ENCODE measurements at regions not wholly inside any gene's neighbourhood (a gene's known extent, or its start where the extent isn't known, plus 50 kb on each side); places are given as distances from the start of the nearest gene placed in this dataset.
"Not testable (repeated sequence)": the region's sequence is repeated elsewhere in the genome, so short reads cannot be mapped to it uniquely, and the experiment has no call there.

GRCh38 chr20:29320216-29320949 is 1937.1 kb upstream of the DEFB115 start:
- DNase-seq (ENCODE audit: low spot score) = not testable (repeated sequence)

- DNase-seq (ENCODE audit: low spot score) = not testable (repeated sequence)
Observed at GRCh38 chr20:29323631-29324515, 1933.6 kb upstream of the DEFB115 start.

- not testable (repeated sequence) for DNase-seq (ENCODE audit: low spot score)
Observed at GRCh38 chr20:29324516-29325303, 1932.8 kb upstream of the DEFB115 start.

DNA sequence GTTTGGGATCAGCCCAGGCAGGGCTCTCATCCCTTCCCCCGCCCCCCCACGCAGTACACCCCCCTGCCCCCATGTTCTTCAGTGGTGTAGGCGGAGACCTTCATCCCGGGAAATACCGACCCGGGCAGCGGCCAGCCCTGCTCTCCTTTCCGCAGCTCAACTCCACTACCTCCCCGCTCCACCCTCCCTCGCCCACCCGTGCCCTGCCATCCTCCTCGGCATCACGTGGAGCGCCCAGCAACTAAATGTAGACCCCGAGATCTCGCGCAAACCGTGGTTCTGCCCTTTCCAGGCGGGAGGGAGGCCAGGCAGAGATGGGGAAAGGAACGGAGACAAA is 1932.2 kb upstream of the DEFB115 start:
- no peak for DNase-seq (ENCODE audit: low spot score)

- not testable (repeated sequence) for DNase-seq (ENCODE audit: low spot score)
Observed at GRCh38 chr20:29325781-29326180, 1931.7 kb upstream of the DEFB115 start.

- DNase-seq (ENCODE audit: low spot score) = no peak
Observed at GRCh38 chr20:29326376-29327070, 1930.9 kb upstream of the DEFB115 start.

- not testable (repeated sequence) for DNase-seq (ENCODE audit: low spot score)
Observed at GRCh38 chr20:29327600-29328420, 1929.7 kb upstream of the DEFB115 start.

- DNase-seq (ENCODE audit: low spot score) = not testable (repeated sequence)
Observed at GRCh38 chr20:29330429-29331115, 1926.9 kb upstream of the DEFB115 start.

DNA sequence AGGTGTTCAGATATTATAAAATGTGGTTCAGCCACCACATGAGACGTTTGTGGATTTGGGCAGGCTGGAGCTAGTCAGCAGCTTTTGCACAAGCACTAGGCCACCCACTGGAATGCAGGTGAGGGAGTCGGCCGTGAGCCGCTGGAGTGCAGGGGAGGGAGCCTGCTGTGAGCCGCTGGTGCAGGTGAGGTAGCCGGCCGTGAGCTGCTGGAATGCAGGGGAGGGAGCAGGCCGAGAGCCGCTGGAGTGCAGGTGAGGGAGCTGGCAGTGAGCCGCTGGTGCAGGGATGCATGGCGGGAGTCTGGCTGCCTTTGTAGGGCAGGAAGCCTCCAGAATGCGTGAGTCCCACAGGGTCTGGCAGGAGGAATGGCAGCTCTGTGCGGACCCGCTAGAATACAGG is 1907.6 kb upstream of the DEFB115 start:
- DNase-seq (ENCODE audit: low spot score) = no peak

GRCh38 chr20:29375937-29376336 is 1881.5 kb upstream of the DEFB115 start:
- not testable (repeated sequence) for DNase-seq (ENCODE audit: low spot score)

DNA sequence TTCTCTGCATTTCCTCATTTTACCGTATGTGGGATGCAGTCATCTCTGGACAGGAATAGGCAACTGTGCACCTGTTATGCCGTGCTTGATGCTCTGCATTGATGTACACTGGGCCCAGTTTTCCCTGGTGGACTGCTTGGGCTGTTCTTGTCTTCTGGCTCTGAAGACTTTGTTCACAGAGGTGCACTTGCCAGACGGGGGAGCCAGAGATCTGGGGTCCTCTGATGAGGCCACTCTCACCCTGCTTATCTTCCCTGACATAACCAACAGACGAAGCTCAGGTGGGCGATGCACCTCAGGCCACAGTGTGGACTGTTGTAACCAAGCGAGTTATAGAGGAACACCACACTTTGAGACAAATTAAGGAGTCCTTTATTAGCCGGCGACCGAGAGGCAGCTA is 1864.6 kb upstream of the DEFB115 start:
- not testable (repeated sequence) for DNase-seq (ENCODE audit: low spot score)

- DNase-seq (ENCODE audit: low spot score) = no peak
Observed at GRCh38 chr20:29408034-29408695, 1849.3 kb upstream of the DEFB115 start.

- not testable (repeated sequence) for DNase-seq (ENCODE audit: low spot score)
Observed at GRCh38 chr20:29408707-29409106, 1848.8 kb upstream of the DEFB115 start.

- DNase-seq (ENCODE audit: low spot score) = peak; percentile 71
Observed at GRCh38 chr20:29409160-29409689, 1848.2 kb upstream of the DEFB115 start.

- no peak for DNase-seq (ENCODE audit: low spot score)
Observed at GRCh38 chr20:29409833-29410805, 1847.3 kb upstream of the DEFB115 start.

DNA sequence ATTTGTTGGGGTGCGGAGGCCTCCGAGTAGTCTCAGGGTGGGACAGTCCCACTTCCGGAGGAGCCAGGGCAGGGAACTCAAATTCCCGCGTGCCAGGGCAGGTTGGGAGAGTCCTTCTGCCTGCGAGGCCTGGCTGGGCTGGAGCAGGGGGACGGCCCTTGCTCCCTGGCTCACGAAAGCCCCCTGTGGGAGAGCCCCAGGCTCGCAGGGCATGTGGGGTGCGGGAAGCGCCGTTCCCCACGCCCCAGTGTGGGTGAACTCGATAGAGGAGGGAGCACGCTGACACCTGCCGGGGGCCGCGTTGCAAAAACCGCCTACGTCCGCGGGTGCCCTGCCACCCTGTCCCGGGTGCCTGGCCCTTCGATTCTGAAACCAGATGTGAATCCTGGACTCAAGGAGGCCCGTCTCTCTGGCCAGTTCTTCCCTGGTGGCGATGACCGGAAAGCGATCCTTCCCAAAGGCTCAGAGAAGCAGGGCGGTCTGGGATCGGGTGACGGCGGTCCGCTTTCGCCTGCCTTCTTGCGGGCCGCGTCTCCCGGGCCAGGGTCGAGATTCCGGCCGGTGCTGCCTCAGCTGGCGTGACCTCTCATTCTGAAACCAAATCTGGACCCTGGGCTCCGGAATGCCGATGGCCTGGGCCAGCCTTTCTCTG is 1846.5 kb upstream of the DEFB115 start:
- no peak for DNase-seq (ENCODE audit: low spot score)

- not testable (repeated sequence) for DNase-seq (ENCODE audit: low spot score)
Observed at GRCh38 chr20:29411458-29411820, 1846.0 kb upstream of the DEFB115 start.
